ENCODE measurements at regions not wholly inside any gene's neighbourhood (a gene's known extent, or its start where the extent isn't known, plus 50 kb on each side); places are given as distances from the start of the nearest gene placed in this dataset.
"Not testable (repeated sequence)": the region's sequence is repeated elsewhere in the genome, so short reads cannot be mapped to it uniquely, and the experiment has no call there.

DNA sequence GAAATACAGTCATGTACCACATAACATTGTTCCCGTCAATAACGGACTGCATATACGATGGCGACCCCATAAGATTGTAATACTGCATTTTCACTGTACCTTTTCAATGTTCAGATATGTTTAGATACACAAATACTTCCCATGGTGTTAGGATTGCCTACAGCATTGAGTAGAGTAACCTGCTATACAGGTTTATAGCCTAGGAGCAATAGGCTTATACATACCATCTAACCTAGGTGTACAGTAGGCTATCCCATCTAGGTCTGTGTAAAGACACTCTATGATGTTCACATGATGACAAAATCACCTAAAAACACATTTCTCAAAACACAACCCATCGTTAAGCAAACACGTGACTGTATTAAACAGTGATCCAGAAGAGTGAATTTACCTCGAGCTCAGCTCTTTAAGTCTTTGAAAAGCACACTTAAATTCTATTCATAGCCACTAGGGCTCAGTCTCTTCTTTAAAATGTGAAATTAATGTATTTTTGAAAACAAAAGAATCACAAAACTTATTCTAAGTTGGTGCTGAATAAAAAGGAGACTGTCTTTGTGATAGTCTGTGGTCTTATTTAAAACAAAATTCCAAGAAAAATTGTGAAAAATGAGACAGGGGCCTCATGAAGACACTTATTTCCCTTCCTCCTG is 239.1 kb upstream of the ARID2 start:
- DNase-seq (ENCODE audit: low read depth in 2 of 3, low spot score in 1 of 3) = no peak

DNA sequence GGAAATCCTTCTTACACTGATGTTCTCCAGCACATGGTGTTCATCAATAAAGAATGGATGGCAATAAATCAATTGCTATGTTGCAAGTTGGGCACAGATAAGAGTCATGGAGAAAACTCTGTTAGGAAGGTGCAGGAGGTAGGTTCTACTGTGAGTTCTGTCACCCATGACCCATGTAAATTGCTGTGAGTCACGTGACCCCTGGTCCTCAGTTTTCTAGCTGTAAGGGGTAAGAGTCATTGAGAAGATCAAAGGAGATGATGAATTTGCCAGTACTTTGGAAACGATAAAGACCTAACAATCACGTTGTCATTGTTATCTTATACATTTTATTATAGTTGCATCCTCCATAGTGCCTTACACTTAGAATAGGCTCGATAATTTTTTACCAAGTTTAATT is 235.2 kb upstream of the ARID2 start:
- DNase-seq (ENCODE audit: low read depth in 2 of 3, low spot score in 1 of 3) = no peak

DNA sequence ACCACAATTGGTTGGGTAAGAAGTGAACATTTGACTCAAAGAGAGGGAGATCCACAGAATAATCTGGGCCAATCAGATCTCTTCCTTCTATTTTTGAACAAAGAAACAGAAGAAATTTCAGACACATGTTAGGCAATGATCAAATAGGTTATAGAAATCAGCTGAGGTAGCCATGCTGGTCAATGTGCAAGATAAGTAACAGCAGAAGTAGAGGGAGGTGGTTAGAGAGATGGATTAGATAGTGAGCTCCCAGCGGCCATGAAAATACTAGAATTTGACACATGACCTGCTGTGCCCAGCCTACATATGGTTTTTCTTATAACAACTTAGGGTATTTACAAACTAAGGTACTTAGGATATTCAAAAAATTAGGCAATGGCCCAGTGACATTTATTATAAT is 230.9 kb upstream of the ARID2 start:
- no peak for DNase-seq (ENCODE audit: low read depth in 2 of 3, low spot score in 1 of 3)

DNA sequence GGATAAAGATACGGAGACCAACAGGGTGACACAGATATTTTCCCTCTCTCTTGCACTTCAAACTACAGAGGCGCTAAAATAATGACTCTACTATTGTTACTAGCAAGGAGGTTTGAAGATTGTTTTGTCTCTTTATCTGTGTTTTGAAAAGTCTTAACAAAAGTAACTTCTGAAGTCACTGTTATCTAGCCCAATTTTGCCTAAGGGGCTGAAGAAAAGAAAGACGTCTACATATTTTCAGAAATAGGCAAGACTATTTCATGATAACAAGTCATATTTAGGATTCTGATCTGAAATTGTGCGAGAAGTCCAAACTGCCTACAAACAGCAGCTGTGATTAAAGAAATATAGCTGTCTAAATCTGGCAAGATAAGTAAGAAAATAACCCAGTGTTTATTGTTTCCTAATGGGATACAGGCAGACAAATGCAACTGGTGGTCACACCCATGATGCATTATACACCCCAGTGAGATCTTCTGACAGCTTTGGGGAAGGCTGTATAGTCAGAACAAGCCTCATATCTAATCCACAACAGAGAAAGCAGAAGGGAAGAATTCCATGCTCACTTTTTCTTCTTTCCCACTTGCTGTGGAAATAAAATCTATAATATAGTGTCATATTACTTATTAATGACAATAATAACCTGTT is 226.9 kb upstream of the ARID2 start:
- DNase-seq (ENCODE audit: low read depth in 2 of 3, low spot score in 1 of 3) = no peak

DNA sequence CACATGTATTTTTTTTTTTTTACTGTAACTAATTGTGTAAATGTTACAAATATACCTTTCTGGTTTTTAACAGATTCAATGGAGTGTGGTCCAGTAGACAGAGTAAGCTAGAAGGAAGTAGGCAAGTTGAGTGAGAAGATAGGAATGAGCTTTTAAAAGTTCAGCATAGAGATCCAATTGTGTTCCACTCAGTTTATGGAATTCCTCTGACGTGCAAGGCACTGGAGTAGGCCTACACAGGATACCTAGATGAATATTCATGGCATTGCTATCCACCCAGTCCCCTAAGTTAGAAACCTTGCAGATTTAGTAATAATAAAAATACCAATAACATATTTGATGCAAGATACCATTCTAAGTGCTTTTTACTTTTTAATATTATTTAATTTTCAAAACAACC is 225.6 kb upstream of the ARID2 start:
- no peak for DNase-seq (ENCODE audit: low read depth in 2 of 3, low spot score in 1 of 3)

DNA sequence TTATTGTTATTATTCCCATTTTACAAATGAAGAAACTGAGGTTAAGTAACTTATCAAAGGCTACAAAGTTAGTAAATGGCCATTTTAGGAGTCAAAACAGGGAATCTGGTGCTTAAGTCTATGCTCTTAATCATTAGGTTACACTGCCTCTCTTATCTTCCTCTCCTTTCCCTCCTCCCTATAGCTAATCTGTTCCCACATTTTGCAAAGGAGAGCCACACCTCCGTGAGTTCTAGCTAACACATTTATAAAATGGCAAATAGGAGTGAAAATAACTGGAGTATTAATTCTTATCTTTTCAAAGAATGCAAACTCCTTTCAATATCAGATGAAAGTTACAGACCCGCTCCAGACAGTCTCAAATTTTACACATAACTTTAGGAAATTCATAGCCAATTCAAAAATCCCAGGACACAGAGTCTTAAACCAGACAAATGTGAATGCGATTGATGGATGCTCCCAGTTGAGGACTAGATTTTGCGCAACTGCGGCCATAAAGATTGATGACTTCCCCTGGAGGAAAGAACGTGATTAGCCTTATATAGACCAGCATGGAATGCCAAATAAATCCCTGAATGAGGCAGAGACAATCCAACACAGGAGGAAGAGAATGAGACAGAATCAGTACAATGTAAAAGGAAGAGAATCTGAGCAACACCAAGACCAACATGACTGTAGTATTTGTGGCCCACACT is 225.0 kb upstream of the ARID2 start:
- no peak for DNase-seq (ENCODE audit: low read depth in 2 of 3, low spot score in 1 of 3)

DNA sequence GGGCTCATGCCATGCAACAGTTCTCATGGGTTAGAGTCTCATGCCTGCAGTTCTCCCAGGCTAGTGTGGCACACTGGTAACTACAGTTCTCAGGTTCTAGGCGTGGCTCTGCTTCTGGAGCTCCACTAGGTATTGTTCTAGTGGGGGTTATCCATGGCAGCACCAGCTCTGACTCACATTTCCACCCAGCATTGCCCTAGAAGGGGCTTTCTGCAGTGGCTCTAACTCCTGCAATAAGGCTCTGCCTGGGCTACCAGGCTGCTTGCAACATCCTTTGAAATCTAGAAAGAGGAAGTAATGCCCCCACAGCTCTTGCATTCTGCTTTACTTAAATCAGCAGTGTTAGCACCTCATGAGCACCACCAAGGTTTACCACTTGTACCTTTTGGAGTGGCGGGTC is 220.3 kb upstream of the ARID2 start:
- no peak for DNase-seq (ENCODE audit: low read depth in 2 of 3, low spot score in 1 of 3)

DNA sequence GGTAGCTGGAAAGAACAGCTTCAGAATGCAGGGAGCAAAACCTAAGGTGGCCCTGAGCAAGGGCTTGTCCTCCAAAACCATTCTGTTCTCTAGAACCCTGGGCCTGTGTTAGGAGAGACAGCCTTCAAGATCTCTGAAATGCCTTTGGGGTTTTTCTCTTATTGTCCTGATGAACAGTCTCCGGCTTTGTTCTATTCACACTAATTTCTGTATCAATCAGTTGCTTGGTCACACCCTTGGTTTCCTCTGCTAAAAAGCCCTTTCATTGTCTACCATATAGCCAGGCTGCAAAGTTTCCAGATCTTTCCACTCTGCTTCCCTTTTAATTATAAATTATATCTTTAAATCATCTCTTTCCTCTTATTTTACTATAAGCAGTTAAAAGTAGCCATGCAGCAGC is 219.9 kb upstream of the ARID2 start:
- no peak for DNase-seq (ENCODE audit: low read depth in 2 of 3, low spot score in 1 of 3)

DNA sequence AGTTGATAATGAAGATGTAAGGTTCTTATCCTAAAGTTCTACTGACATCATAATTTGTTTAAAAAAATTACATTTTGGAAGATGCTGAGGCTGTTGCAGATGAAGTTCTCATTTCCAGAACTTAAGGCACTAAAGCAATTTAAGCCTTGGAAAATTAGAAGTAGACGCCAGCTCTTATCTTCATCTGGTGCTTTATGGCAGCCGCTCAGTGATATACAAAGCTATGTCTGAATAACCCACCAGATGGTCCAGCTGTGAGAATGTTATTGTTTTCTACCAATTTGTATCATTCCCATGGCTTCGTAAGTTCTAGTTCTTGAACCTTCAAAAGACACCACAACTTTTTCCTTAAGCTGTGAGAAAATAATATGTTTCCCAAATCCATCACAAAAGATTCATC is 212.1 kb upstream of the ARID2 start:
- DNase-seq (ENCODE audit: low read depth in 2 of 3, low spot score in 1 of 3) = no peak

DNA sequence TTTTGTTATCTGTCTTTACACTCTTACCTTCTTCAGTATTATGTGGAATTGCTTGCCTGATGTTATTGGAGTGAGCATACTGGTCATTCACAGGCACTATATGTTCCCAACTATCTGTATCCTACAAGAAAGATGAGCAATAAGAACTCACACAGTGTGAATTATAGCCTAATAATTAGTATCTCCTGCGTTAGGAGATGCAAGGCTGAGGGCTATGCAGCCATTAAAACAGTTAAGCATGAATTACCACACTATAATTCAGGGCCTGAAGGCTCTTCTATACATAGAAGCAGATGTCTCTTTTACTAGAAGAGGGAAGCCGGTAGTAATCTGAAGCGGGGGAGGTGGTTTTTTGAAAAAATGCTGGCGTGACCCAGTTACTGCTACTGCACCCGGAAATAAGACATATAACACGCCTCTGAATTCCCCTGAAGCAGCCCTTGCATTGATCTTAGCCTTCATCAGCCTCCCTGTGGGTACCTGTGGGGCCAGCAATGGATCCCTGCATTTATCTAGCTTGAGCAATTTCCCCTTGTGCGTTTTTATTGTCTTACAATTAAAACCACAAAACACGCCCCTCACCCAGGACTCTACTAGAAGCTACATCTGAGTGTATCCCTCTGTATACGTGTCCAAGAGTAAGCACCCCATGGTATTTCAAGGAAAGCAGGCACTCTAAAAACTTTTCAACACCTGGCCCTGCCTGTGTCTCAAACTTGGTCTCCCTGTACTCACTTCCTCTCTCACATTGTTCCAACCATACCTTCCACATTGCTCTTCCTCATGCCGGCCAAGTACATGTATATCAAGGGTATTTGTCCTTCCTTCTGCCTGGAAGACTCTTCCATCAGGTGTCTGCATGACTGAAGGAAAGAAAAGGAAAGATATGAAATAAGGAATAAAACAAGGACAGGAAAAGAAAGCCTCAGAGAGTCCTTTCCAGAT is 210.9 kb upstream of the ARID2 start:
- DNase-seq (ENCODE audit: low read depth in 2 of 3, low spot score in 1 of 3) = peak; percentile 2 to 35 (median 15)

DNA sequence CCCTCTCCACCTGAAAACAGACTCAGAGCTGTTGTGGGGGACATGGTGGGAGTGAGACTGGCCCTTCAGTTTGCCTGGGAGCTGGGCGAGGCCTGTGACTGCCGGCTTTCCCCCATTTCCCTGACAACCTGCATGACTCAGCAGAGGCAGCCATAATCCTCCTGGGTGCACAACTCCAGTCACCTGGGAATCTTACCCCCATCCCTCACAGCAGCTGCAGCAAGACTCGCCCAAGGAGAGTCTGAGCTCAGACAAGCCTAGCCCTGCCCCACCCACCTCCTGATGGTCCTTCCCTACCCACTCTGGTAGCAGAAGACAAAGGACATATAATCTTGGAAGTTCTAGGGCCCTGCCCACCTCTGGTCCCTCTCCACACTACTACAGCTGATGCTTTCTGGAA is 207.3 kb upstream of the ARID2 start:
- no peak for DNase-seq (ENCODE audit: low read depth in 2 of 3, low spot score in 1 of 3)

DNA sequence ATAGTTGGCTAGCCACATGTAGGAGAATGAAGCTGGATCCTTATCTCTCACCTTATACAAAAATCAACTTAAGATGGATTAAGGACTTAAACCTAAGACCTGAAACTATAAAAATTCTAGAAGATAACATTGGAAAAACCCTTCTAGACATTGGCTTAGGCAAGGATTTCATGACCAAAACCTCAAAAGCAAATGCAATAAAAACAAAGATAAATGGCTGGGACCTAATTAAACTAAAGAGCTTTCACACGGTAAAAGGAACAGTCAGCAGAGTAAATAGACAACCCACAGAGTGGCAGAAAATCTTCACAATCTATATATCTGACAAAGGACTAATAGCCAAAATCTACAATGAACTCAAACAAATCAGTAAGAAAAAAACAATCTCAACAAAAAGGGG is 202.7 kb upstream of the ARID2 start:
- DNase-seq (ENCODE audit: low read depth in 2 of 3, low spot score in 1 of 3) = not testable (repeated sequence)

DNA sequence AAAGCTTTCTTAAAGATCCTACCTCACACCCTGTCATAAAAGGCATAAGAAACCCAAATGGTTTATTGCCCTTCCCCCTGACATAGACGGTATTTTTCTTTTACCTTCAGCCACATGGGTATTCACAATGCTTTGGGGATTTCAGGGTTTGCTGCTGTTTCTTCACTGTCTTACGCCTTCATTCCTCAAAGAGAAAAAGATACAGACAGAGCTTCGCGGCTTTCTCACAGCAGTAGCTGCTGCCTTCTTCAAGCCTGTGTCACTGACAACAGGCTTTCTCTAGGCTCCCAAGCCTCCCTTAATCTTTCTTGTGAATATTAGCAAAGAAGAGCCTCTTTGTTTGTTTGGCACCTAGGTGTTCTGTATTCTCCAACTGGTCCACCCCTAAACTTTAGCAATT is 197.4 kb upstream of the ARID2 start:
- DNase-seq (ENCODE audit: low read depth in 2 of 3, low spot score in 1 of 3) = no peak

DNA sequence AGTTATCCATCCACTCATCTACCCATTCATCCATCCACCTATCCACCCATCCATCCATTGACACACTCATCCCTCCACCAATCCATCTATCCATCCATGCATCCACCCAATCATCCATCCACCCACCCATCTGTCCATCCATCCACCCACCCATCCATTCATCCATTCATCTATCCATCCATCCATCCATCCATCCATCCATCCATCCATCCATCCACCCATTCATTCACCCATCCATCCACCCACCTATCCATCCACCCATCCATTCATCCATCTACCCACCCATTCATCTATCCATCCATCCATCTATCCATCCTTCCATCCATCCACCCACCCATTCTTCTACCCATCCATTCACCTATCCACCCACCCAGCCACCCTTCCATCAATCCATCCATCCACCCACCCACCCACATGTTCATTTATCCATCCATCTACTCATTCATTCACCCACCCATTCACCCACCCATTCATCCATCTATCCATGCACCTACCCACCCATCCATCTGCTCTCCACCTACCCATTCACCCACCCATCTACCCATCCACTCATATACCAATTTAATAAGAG is 193.8 kb upstream of the ARID2 start:
- DNase-seq (ENCODE audit: low read depth in 2 of 3, low spot score in 1 of 3) = no peak

DNA sequence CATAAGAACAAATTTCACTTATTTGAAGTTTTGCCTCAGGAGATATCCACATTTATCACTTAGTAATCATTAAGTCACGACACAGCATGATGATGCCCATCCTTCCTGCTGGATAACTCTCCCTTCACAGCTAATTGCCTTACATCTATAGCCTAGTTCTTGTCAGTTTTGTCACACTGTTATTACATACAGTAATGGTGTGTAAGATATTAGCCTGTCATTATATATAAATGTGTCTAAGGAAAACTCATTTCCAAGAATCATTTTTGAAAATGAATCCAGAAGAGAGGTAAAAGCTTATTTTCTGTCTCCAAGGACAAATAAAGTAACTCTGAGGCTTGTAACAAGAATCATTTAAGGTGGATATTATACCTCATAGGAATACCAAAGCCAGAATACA is 193.2 kb upstream of the ARID2 start:
- no peak for DNase-seq (ENCODE audit: low read depth in 2 of 3, low spot score in 1 of 3)

DNA sequence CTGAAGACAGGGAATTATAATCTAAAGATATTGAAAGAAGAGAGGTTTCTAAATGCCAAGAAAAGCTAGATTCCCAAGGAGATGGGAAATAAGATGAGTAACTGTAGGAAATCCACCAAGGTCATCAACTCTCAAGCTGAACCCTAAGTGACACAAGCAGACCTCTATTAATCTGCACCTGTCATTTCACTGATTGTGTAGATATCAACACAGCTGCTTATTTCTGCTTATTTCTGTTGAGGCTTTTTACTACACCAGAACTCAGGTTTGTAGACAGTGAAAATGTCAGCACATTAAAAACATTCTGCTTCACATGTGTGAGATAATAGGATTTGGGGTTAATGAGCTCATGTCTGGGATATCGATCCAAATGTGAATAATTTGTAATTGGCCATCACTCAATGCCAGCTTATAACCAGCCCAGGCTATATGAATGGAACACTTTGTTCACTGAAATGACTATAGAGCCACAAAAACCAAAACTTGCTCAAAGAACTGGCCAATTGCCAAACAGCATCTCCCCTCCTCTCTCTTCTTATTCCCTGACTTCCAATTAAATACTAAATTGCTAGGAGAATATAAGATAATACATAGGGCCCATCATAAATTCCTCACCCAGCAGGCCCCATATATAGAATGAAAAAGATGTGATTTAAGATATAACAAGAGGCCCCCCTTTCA is 188.7 kb upstream of the ARID2 start:
- DNase-seq (ENCODE audit: low read depth in 2 of 3, low spot score in 1 of 3) = no peak

DNA sequence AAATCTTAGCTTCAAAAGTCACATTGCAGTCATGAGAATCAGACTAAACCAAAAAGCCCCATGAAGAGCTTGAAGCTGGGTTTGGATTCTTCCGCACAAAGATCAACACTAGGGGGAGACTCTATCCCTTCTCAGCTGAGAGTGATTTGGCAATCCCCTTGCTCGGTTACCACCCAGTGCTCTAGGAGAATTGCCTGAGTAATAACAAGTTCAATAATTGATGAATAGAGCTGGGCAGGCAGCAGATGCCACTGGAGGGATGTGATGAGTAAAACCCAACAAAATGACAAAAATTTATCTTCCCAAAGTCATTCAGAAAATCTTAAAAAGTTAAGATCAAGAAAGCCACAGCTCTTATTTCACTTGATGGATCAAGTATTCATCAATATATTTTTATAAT is 185.6 kb upstream of the ARID2 start:
- DNase-seq (ENCODE audit: low read depth in 2 of 3, low spot score in 1 of 3) = peak; percentile 8 to 49 (median 17)

DNA sequence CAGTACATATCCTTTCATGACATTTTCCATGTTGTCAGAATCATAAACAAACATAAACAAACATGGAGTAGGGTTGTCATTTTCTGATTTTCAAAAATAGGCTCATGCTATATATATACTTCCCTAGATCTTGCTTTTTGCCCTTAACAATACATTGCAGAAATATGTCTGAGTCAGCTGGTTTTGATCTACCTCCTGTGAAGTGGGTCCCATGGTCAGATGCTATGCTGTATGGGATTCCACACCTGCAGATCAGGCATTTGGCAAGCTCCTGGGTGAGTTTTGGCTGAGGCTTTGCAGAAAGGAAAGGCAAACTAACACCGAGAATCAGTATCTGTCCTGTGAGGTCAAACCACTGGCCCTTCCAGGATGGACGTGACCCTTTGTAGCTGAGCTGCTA is 183.0 kb upstream of the ARID2 start:
- no peak for DNase-seq (ENCODE audit: low read depth in 2 of 3, low spot score in 1 of 3)

DNA sequence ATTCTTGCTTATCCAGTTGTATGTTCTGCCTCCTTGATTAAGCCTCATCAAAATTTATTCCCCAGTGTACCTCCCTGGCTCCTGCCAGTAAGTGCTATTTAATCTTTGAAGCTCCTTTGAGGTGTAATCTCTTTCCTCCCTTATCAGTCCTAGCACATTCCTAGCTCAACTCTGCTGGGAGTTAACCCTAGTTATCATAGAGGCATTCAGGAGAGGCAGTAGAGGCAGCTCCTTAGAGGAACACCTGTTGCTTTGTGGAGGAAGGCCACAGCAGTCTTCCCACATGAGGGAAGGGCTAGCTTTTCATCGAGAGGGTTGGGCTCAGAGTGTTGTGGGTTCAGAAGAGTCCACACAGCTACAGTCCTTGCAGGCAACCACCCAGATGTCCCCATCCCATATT is 182.4 kb upstream of the ARID2 start:
- DNase-seq (ENCODE audit: low read depth in 2 of 3, low spot score in 1 of 3) = no peak

DNA sequence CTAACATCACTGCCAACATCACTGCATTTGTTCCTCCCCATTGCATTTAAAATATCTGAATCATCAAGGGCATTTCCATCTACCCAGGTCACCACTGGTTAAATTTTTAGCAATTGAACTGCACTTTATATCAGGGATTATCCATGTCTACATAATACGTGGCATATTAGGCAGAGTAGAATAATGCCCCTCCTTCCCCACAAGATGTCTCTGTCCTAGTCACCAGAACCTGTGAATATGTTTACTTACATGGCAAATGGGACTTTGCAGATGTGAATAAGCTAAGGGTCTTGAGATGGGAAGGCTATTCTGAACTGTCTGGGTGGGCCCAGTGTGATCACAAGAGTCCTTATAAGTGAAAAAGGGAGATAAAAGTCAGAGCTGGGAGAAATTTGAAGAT is 181.7 kb upstream of the ARID2 start:
- no peak for DNase-seq (ENCODE audit: low read depth in 2 of 3, low spot score in 1 of 3)

DNA sequence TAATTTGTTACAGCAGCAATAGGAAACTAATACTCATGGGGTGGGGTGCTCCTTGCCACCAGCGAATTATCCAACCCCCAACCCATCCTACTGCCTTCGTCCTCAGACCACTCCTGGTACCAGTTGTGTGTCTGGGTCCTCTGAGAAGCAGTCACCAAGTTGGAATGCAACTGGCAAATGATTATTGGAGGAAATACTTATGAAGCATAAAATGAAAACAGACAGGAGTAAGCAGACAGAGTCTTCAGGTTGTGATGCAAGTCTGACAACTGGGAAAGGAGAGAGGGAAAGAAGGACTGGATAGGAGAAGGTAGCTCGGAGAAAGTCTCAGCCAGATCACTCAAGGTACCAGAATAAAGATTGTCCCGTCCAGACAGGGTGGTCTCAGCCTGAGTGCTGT is 181.1 kb upstream of the ARID2 start:
- no peak for DNase-seq (ENCODE audit: low read depth in 2 of 3, low spot score in 1 of 3)

All from stimulated activated CD4-positive, alpha-beta T cell treated with anti-CD3 and anti-CD28 coated beads, Interleukin-12 subunit alpha, Interleukin-12 subunit beta, amount 100 ng/mL, for 48 hours (primary cell).